ENCODE measurements at regions not wholly inside any gene's neighbourhood (a gene's known extent, or its start where the extent isn't known, plus 50 kb on each side); places are given as distances from the start of the nearest gene placed in this dataset.

DNA sequence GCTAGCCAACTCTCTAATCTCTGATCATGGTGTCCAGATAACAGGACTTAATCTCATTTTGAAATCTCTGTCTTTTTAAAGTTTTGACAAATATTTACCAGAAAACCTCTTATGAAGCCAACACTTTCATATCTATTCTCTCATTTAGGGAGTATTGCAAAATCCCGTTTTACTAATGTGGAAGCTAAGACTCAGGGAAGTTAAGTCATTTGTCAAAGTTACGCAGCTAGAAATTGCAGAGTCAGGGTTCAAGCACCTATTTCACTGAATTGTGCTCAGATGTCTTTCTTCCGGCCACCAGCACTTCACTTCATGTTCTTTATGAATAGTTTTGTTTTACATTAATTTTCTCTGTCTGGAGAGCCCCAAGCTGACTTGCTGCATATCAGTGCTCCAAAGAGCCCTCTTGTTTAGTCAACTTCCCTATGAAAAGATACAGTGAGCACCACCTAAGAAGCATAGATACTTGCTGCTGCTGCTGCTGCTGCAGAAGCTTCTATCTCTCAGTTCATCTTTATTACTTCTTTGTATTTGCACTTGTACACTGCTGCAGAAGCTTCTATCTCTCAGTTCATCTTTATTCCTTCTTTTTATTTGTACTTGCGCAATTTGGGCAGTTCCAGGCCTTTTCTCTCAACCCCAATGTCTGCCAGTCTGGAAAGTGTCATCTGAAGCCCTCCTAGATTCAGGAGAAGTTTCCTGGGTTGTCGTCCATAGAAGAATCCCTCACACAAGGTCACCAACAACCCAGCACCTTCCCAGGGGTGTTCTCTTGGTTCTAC is 329.7 kb downstream of the MAFB start:
- FAIRE-seq, result no peak

DNA sequence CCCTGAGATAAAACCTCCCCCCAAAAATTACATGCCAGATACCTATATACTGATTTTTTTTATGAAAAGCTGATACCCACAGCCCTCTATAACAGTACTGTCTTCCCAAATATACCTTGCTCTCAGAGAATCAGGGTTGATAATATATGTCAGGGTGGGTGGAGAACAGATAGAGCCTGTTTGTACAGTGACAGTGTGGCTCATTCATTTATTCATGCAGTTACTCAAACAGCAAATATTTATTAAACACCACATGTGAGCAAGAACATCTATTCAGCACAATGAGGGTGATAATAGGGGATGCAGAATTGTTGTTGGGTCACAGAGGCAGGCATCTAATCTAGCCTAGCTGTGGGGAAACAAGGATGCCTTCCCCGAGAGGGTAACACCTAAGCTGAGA is 334.2 kb downstream of the MAFB start:
- FAIRE-seq, result no peak

DNA sequence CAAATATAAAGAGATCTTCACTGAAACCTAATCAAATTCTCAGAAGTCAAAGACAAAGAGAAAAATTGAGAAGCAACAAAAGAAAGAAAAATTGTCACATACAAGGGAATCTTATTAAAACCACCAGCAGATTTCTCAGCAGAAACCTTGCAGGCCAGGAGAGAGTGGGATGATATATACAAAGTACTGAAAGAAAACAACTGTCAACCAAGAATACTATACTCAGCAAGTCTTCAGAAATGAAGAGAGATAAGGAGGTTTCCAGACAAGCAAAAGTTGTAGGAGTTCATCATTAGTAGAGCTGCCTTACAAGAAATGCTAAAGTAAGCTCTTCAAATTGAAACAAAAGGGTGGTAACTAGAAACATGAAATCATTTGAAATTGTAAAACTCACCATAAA is 345.6 kb downstream of the MAFB start:
- no peak for FAIRE-seq

DNA sequence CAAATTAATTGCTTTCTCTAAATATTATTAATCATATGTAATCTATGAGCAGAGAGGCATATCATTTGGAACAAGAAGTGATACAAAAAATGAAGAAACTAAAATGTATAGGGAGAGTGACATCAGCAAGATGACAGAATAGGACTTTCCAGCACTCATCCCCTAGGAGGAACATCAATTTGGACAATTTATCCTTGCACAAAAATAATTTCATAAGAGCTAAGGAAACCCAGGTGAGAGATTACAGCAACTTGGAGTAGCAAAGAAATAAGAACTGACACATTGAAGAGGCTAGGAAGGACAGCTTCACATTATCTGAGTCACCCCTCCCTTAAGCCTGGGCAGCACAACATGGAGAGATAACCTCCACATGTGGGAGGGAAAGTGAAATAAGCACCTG is 347.5 kb downstream of the MAFB start:
- no peak for FAIRE-seq

DNA sequence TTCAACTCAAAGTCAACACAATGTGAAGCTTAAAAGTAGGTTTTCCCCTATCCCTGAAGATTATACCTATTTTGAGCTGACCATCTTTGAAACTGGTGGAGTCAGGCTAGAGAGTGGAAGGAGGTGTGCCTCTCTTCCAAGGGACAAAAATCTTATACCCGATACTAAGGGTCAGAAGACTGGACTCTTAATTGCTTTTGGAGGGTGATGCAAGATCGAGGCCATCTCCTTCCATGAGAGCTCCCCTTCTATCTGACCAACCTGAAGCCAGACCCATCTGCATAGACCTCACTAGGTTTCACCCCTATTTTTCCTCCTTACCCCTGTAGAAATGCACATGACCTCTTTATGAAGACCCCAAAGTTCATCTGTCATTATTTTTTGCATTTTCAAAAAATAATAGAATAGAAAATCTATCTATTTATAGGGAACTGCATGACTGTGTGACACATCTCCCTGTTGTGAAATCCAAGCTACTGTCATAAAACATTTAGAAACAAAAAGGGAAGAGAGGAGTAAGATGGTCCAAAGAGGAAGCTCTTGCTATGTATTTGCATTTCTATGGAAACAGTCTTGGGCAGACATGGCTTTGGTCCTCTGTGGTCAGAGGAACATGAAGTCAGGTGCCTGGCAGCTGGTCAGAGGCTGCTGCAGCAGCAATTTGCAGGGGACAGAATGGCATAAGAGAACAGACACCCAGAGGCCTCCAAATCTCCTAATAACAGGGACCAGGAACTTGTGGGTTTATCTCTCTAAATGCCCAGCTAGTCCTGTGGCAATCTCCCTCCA is 349.2 kb downstream of the MAFB start:
- FAIRE-seq, result no peak

DNA sequence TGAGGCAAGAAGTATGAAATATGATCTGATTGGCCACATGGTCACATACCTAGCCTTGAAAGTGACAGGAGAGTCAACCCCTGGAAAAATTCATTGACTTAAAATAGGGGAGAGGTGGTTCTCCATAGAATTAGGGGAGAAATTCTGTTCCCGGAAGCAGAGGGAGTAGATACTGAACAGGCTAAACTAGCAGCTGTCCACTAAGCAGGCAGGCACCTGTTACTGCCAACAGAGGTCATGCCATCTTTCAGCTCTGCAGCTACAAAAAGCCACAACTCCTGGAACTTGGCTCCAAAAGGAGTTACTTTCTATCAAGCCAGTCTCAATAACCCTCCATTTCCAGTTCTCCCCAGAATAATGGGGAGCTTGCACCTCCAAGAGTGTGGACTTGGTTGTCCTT is 352.5 kb downstream of the MAFB start:
- FAIRE-seq, result no peak

DNA sequence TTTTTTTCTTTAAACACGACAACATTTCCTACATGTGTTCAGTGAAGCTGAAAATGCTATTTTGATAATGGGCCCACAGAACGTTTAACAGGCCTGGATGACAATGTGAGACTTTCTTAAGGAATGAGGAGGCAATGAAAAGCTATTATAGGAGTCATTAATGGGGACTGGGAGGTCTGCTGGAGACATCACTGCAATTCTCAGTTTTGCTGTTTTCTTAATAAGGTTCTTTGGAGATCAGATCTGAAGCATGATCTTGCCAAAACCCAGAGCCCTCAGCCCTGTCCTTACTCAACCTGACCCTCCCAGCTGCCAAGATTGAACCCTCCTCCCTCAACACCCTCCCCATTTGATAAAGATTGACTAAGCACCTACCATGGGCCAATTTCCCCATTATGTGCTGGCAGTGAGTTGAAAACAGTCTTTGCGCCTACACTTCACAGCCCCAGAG is 353.1 kb downstream of the MAFB start:
- FAIRE-seq, result no peak

DNA sequence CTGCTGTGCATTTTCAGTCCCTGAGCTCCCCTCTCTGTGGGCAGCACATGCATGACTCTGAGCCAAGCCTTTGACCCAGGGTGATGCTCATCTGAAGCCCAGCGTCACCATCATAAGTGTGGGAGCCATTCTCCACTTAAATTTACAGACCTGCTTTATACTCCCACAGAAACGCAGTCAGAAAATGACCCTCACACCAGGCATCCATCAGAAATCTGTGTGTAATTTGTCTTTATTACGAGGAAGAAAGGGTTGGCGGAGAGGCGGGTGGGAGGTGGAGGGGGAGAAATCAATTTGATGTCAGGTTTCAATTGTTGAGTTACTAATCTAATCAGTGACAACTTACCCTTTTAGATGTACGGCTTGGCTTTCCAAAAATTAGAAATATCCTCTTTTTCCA is 353.6 kb downstream of the MAFB start:
- FAIRE-seq, result no peak

DNA sequence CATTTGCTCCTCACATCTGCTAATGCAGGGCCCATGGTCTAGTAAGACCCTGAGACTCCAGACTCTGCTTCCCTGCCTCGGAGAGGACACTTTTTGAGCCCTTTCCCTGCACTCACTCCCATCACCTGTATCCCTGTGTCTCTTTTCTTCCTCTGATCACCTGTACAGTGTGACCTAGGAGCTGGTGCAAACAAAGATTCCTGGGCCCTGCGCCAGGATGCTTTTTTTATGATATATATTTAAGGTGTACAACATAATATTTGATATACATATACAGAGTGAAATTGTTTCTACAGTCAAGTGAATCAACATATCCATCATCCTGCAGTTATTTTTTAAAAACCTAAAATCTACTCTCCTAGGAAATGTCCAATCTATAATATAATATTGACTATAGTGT is 355.4 kb downstream of the MAFB start:
- FAIRE-seq, result no peak

DNA sequence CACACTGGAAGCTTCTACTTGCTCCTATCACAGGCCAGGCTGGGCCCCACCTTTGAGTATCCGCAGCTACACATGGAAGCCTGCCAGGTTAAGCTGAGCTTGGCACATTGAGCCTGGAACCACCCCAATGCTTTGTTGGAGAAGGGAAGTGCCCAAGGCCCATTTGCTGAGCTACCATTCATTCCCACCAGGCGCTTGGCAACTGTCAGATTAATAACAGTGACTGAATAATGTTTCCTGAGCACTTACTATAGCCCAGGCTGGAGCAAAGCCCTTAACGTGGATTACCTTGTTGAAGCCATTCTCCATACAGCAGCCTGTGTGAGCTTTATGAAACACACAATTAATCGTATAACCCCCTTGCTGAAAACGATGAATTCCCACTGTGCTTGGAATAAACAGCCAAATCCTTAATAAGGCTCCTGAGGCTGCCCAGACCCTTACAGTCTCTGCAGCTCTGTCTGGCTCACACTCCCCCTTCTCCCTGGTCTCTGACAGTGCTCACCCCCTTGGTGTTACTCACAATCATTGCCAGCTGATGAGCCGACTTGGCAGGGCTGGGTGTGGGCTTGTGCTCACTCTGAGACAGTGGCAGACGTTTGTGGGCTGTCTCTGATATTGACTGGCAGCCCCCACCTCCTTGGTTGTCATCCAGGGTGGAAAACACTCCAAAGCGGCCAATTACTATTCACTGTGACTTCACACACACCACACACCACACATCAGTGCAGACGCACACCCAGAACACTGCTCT is 357.1 kb downstream of the MAFB start:
- no peak for FAIRE-seq

DNA sequence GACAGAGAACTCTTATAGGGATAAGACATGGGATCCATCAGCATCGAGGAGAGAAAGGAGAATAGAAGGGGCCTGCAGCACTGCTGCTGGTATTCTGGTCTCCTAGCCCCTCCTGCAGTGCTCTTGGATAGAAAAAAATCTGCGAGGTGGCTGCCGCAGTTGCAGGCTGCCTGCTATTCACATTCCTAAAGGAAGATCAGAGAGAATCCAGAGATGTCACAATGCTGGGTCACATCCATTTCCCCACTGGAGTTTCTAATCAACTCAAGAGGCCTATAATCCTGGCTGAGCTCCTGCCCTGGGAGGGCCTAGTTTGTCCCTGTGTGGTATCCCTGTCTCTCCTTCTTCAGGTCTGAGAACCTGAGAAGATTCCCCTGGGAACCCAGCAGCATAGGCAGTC is 357.8 kb downstream of the MAFB start:
- no peak for FAIRE-seq

DNA sequence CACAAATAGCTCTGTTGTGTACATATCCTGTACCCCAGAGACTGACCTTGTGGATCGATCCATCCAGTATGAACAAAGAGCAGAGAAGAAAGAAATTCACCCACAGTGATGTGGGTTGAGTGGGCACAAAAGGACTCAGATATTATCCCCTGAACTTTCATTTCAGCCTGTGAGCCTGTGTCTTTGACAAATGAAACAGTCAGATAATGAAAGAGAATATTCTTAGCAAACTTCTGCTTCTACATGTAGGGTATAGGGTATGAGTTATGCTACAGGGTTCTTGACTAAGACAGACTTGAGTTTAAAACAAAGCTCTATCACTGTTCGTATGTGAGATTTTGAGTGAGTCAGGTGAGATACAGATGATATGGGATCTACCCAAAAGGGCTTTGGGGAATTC is 359.7 kb downstream of the MAFB start:
- no peak for FAIRE-seq

DNA sequence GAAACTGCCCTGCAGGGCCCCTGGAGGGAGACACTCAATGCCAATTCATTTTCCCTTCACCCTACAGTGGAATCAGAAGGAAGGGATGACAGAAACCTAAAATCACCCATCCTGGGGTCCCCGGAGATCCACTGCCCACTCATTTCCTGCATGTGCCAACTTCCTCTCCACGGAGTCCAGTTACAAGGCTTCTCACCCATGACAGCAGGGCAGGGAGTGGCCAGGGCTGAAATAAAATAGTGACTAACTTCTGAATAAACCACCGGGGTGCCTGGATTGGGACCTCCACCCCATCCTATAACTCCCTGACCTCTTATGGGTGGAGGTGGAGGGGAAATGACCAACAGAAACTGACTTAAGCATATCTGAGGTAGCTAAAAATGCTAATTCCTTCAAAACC is 362.3 kb downstream of the MAFB start:
- FAIRE-seq, result no peak

DNA sequence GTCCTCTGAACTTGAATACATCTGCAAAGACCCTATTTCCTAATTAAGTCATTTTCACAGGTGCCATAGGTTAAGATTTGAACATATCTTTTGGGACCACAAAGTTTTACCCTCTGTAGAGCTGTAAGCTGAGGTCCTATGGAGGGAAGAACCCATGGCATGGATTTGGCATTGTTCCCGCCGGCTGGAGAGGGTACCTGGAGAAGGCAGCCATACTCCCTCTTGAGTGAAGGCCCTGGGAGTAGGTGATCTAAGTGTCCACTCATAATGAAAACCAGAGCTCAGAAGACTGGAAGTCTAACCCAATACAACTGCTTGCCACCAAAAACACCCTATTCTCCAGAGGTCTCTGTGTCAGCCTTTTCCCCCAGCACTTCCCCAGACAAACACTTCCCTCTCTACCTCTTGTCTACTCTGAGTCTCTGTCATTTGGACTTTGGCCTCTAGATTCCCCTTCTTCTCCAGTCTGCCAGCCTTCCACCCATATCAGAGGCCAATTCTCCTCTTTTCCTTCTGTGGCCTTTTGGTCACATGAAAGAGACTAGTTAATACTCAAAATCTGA is 363.9 kb downstream of the MAFB start:
- no peak for FAIRE-seq

DNA sequence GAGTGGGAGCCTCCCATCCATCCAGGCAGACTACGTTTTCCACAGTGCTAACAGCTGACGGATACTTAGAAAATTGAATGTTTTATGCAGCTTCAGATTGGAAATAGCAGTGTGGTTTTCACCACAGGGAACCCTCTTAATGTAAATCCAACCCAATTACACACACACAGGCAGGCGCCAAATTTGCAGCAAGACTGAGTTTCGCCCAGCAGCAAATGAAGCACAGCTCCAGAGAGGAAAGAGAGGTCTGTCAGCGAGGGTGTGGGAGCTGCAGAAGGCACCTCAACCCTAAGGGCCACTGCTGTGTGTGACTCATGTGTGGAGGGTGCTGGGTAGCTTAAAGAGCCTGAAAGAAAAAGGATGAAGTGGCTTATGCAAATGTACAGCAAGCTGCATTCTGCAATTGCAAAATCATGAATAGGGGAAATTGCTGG is 365.7 kb downstream of the MAFB start:
- no peak for FAIRE-seq

DNA sequence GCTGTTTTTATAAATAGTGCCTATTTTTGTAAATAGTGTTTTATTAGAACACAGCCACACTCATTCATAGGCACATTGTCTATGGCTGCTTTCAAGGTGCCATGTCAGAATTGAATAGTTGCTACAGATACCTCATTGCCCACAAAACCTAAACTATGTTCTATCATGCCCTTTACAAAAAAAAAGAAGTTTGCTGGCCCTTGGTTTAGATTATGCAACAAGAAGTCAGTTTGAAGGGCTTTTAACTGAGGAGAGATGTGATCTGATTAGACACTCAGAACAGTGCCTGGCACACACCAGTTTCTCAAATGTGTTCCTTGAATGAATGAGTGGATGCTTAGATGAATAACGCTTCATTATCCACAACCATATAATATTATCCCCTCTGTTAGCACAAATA is 366.1 kb downstream of the MAFB start:
- FAIRE-seq, result no peak

DNA sequence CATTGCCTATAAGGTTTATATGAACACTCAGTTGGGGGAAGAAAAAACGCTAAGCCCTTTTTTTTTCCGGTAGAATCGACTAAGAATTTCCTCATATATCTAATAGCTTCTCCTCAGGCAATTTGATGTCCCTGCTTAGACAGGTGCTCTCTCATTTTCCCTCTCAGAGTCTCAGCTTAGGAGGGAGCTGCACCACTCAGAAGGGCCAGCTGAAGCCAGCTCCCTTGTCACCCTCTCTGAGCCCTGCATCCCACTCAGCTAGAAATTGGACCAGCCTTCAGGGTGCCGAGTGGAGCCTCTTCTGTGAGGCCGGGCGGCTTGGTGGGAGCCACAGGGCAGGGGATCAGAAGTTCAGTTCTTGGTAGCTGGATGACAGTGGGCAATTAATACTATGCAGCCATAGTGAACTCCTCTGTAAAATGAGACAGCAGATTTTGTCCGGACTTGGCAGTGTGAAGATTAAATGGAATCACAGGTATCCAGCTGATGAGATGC is 368.5 kb downstream of the MAFB start:
- FAIRE-seq, result no peak

DNA sequence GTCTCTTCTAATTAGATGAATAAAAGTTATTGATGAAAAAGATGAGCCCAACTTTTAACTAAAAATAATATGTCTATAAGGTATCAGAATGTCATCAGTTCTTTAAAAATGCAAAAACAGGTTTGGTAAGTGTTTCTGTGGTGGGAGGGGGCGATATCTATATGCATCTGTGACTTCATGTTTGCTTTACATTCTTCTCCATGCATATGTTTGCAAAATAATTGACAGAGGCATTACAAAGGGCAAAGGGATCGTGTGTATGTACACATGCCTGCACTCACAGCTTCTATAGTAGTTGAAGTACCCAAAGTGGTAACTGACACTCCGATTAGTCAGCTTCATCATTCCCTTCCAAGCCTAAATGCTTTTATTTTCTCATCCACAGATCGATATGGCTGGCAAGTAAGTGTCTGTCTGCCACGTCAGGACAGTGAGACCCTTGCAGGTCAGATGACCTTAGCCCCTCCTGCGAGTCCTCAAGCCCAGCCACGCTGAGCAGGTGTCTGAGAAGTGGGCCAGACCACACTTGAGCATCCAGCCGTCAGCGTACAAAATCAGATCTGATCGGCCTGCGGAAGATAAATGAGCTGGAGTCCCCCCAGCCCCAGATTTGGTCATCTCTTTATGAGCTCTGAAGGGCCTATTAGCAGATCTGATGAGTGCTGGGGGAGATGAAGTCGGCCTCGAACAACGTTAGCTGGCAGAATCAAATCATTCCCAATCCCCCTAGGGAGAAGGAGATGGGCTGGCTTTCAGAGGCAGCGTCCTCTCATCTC is 369.1 kb downstream of the MAFB start:
- no peak for FAIRE-seq

DNA sequence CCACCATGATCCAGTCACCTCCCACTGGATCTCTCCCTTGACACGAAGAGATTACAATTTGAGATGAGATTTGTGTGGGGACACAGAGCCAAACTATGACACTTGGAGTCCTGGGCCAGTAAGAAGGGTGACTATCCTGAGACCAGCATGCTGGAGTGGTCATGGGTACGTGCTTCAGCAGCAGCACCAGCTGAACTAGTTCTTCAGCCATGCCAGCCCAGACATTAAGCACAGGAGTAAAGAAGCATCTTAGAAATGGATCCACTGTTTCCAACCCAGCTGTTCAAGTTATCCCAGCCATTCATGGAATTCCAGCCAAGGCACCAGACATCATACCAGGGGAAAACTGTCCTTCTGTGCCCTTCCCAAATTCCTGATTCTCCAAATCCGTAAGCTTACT is 370.0 kb downstream of the MAFB start:
- FAIRE-seq, result no peak

DNA sequence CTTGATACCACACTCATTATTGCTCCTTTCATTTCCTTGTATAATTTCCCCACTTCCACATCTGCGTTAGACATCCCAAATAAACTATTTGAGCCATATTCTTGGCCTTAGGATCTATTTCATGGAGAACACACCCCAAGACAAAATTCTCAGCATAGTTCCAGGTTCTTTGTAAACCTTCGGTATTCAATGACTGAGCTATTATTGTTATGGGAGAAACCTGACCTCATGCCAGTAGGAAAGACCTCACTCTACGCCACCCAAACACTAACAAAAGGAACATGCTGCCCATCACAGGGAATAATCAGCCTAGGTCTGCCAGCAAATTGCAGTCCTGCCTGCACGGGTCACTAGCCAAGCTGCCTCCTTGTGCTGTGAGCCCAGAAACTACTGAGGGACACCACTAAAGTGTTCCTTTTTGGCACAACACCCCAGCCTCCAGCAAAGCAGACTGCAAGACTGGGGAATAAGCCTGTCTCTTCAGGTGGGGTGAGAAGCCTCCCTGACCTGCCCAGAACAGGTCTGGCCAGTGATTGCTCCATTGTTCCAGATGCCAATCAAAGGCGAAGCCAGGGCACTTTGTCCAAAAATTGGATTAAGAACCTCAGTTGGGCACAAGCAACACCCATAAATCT is 371.8 kb downstream of the MAFB start:
- FAIRE-seq, result no peak

DNA sequence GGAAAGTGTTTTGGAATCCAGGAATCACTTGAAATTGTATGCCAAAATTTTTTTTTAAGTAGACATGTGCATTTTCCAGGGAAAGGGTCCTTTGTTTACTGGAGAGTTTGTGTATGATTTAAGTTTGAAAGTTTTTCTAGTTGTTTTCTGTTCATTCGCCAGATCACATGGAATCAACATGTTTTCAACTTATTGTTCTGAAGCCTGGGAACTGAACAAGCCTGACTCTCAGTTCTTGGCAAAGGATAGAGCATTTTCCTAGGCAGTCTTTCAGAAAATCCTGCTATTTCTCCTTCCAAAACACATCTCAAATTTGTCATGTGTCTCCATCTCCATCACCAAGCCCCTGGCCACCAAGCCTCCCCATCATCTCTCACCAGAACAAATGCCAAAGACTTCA is 374.8 kb downstream of the MAFB start:
- no peak for FAIRE-seq

DNA sequence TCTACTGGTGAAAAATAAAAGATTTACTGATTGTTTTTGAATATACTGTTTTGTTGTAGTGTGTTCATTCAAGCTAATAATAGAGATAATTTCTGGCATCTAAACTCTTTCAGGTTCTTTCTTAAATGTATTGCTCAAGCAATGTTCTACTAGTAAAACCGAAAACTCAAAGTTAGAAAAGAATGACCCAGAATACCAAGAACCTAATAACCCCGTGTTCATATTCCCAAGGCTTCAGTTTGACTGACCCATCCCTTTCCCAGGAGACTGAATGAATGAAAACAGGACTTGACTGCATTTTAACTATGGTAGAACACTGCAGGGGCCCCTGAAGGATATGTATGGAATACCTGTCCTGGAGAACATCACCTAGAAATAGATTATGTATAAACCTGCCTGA is 375.3 kb downstream of the MAFB start:
- FAIRE-seq, result no peak
